ENCODE measurements at regions not wholly inside any gene's neighbourhood (a gene's known extent, or its start where the extent isn't known, plus 50 kb on each side); places are given as distances from the start of the nearest gene placed in this dataset.

DNA sequence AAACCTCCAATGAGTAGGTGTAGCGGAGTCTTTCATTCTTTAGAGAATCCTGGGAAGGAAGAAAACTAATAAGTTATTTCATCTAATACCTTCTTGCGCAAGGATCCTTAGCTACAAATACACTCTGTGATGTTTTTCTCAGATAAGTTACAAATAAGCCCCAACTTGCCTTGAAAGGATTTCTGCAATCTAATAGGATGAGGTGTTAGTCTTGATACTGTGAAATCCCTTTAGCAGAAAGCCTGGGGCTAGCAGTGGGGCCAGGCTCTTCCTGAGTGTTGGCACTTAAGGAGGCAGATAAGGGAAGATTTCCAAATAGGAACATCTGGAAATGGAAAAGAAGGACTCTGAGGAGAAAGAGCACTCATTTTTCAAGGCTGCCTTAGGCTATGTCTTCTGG is 168.0 kb upstream of the DAB1 start (continued):
- TF ChIP-seq, protein P1, sequence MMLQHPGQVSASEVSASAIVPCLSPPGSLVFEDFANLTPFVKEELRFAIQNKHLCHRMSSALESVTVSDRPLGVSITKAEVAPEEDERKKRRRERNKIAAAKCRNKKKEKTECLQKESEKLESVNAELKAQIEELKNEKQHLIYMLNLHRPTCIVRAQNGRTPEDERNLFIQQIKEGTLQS (IDR thresholded peaks at IDR 0.05) = no peak
- TF ChIP-seq, protein P1 (CRISPR knock-in tag; conservative IDR thresholded peaks at IDR 0.05) = no peak
- TF ChIP-seq ZNF77 (CRISPR knock-in tag; IDR thresholded peaks at IDR 0.05) = no peak
- no peak for TF ChIP-seq SPI1 (IDR thresholded peaks at IDR 0.05; ENCODE audit: borderline replicate concordance, low read depth, low read length)
- no peak for TF ChIP-seq EP400 (IDR thresholded peaks at IDR 0.05)

DNA sequence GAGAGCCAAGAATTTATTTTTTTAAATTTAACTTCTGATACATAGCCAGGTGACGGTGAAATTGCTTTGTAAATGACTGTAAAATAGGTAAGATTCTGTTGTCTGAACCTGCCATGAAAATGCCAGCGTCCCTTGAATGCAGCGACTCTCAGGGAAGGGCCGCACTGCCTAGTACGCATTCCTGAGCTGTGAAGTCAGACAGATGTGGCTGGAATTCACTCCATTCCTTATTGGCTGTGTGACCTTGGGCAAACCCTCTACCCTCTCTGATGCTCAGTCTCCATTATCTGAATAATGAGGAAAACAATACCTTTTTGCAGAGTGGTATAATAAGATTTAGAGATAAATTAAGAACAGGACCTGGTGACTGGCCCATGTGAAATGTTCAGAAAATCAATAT is 167.1 kb upstream of the DAB1 start:
- Histone ChIP-seq H3K4me1 (replicated peaks in 1 of 2; ENCODE audit: control insufficient read depth in 2 of 2, insufficient read depth in 2 of 2, low read length in 2 of 2) (no peaks in the 10 kb centered on the region), H3K27ac (ENCODE audit: extremely low read depth, low read depth, low read length) (no peak overlapping the region), H3K9me1 (ENCODE audit: control insufficient read depth, insufficient read depth, low read length) (no peaks in the 10 kb centered on the region), H3K79me2 (ENCODE audit: control insufficient read depth, insufficient read depth, low read length) (no peaks in the 10 kb centered on the region), H3K9me3 (replicated peaks; ENCODE audit: control insufficient read depth, insufficient read depth, low read depth, low read length) (no peaks in the 10 kb centered on the region), H3K4me3 (no peak overlapping the region), H3K9ac (ENCODE audit: insufficient read depth in 1 of 2, low read depth in 2 of 2, low read length in 2 of 2) (no peak overlapping the region), H3K4me2 (ENCODE audit: insufficient read depth, low read length) (no peak overlapping the region), H3K27me3 (ENCODE audit: control insufficient read depth in 2 of 2, insufficient read depth in 2 of 2, low read length in 2 of 2) (no peaks in the 10 kb centered on the region), H2AFZ (ENCODE audit: low read depth, low read length) (no peak overlapping the region), H3K36me3 (ENCODE audit: control insufficient read depth, insufficient read depth, low read length) (no peaks in the 10 kb centered on the region), H4K20me1 (replicated peaks; ENCODE audit: control insufficient read depth, insufficient read depth, low read length) (no peaks in the 10 kb centered on the region)
- ATAC-seq (no peak), FAIRE-seq (no peak), DNase-seq (ENCODE audit: extremely low read depth in 1 of 4, low spot score in 3 of 4) (no peak)
- in situ Hi-C loops (cut with MboI) (no loop called here), intact Hi-C loops (cut with micrococcal nuclease) (no loop called here)
- WGBS (ENCODE audit: insufficient coverage, low coverage, missing lambda C conversion rate) = 0% methylated on average over 5 of the region's 5 CpGs
- no TSS peak for BruUV-seq (replicated peaks)
- CTCF ChIA-PET (ENCODE audit: low intra/inter-chr PET ratio) = no interaction called here
- POLR2A ChIA-PET = no interaction called here
- TF ChIP-seq MYC (IDR thresholded peaks at IDR 0.05; ENCODE audit: low read depth, low read length) (no peak), MYC (CRISPR knock-in tag; IDR thresholded peaks at IDR 0.05; ENCODE audit: borderline replicate concordance, low read depth) (no peak), ERF (CRISPR knock-in tag; IDR thresholded peaks at IDR 0.05) (no peak), CXXC5 (CRISPR knock-in tag; IDR thresholded peaks at IDR 0.05) (no peak), HDAC2 (IDR thresholded peaks at IDR 0.05) (no peak), ZNF717 (CRISPR knock-in tag; IDR thresholded peaks at IDR 0.05) (no peak), NCOA6 (IDR thresholded peaks at IDR 0.05) (no peak), MCM7 (IDR thresholded peaks at IDR 0.05) (no peak)
- TF ChIP-seq, protein P2, sequence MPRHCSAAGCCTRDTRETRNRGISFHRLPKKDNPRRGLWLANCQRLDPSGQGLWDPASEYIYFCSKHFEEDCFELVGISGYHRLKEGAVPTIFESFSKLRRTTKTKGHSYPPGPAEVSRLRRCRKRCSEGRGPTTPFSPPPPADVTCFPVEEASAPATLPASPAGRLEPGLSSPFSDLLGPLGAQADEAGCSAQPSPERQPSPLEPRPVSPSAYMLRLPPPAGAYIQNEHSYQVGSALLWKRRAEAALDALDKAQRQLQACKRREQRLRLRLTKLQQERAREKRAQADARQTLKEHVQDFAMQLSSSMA (CRISPR knock-in tag; IDR thresholded peaks at IDR 0.05) = no peak
- TF ChIP-seq, protein P3, sequence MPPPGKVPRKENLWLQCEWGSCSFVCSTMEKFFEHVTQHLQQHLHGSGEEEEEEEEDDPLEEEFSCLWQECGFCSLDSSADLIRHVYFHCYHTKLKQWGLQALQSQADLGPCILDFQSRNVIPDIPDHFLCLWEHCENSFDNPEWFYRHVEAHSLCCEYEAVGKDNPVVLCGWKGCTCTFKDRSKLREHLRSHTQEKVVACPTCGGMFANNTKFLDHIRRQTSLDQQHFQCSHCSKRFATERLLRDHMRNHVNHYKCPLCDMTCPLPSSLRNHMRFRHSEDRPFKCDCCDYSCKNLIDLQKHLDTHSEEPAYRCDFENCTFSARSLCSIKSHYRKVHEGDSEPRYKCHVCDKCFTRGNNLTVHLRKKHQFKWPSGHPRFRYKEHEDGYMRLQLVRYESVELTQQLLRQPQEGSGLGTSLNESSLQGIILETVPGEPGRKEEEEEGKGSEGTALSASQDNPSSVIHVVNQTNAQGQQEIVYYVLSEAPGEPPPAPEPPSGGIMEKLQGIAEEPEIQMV (tag; conservative IDR thresholded peaks at IDR 0.05; ENCODE audit: low read depth) = no peak
- TF ChIP-seq, protein P4, sequence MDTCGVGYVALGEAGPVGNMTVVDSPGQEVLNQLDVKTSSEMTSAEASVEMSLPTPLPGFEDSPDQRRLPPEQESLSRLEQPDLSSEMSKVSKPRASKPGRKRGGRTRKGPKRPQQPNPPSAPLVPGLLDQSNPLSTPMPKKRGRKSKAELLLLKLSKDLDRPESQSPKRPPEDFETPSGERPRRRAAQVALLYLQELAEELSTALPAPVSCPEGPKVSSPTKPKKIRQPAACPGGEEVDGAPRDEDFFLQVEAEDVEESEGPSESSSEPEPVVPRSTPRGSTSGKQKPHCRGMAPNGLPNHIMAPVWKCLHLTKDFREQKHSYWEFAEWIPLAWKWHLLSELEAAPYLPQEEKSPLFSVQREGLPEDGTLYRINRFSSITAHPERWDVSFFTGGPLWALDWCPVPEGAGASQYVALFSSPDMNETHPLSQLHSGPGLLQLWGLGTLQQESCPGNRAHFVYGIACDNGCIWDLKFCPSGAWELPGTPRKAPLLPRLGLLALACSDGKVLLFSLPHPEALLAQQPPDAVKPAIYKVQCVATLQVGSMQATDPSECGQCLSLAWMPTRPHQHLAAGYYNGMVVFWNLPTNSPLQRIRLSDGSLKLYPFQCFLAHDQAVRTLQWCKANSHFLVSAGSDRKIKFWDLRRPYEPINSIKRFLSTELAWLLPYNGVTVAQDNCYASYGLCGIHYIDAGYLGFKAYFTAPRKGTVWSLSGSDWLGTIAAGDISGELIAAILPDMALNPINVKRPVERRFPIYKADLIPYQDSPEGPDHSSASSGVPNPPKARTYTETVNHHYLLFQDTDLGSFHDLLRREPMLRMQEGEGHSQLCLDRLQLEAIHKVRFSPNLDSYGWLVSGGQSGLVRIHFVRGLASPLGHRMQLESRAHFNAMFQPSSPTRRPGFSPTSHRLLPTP (IDR thresholded peaks at IDR 0.05; ENCODE audit: borderline replicate concordance, extremely low read depth, insufficient read length) = no peak

Data from K562 (cell line).